GM18909 (cell line): ENCODE measurements at regions not wholly inside any gene's neighbourhood (a gene's known extent, or its start where the extent isn't known, plus 50 kb on each side); places are given as distances from the start of the nearest gene placed in this dataset.

Source experiments
- ATAC-seq: cut with Tn5 transposase; IDR thresholded peaks from one replicate; pipeline ENCODE4 v1.9.1; 2021; ENCODE audit warnings: mild to moderate bottlenecking; ENCODE audit not compliant: unreplicated experiment, poor library complexity

DNA sequence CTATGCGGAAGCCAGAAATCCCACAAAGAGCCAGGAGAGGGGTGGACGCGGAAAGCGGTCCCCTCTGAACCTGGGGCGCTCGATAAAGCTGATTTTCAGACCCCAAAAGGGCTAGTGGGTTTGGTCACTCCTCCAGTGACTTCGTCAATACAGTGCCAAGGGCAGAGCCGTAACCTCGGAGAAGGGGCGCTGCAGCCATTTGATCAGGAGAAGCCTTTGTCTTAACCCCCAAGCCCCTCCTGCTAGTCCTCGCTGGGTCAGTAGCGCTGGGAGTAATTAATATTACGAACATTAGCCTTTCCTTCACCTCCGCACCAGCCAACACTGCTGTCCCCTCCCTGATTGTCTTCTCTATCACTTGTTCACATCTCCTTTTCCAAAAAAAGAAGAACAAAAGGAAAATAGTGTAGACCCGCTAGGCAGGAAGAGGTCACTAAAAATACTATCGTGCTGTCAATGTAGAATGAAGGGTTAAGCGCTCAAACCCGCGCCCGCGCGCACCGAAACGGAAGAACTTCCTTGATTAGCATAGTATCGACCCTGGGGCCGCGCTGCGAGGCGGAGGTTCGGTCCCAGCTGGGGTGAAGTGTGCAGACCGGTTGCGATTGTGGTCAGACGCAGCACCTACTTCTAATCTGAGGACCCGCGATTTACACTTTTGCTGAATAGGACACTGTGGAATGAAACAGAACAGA is 63.2 kb upstream of the MAPRE2 start:
- ATAC-seq, result peak; percentile 44

DNA sequence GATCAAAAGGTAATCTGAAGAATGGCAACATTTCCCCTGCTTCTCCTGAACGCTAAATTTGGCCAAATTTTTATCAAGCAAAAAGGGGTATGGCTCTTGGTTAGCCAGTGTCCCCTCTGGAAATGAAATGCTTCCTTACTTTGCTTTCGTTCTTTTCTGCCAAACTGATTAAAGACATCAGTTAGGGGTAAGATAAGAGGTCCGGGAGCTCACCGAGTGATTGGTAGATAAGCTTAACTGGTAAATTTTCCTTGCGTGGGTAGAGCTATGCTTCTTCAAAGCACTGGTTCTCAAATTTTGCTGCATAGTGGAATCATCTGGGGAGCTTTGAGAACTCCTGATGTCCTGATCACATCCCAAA is 62.7 kb upstream of the MAPRE2 start:
- ATAC-seq, result no peak

DNA sequence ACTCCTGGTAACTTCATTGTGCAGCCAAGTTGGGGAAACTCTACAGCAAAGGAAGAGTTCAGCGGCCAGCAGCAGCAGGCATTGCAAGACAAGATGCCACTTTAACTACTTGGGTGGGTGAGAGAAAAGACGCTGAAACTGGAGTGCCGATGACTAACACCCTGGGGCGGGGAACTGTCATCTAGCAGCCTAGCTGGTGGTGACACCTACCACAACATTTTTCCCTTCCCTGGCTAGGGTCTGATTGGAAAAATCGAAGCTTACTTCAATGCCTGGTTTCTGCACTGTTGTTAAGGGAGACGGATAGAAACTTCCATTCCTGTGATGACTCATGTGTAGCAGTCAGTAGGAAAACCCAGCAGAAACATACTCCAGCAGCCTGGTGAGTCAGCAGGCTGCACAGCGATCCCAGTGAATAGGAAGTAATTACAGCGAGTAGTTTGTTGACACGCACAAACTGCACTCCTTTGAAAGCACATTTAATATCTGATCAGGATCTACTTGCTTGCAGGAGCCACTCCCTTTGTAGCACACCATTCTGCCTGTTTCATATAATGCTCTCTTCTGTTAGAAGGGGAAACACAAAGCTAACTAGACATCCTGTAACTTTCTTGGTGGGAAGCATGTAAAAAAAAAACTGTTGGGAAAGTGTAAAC is 62.1 kb upstream of the MAPRE2 start:
- ATAC-seq, result peak; percentile 39

DNA sequence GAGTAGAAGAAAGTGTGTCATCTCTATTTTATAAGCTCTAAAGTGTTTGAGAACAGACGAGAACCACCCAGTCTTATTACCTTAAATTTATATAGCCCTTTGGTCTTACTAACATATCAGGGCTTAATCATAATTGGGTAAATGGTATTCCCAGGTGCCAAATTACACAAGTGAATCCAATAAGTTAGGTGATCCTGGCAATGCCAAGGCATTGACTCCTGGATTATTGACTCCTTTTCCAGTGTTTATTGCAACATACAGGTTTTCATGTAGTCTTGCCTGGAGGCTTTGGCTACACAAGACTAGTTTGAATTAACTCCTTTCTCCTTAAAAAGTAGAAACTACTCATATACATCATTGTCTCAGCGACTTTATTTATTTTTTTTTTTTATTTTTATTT is 59.7 kb upstream of the MAPRE2 start:
- ATAC-seq, result no peak

DNA sequence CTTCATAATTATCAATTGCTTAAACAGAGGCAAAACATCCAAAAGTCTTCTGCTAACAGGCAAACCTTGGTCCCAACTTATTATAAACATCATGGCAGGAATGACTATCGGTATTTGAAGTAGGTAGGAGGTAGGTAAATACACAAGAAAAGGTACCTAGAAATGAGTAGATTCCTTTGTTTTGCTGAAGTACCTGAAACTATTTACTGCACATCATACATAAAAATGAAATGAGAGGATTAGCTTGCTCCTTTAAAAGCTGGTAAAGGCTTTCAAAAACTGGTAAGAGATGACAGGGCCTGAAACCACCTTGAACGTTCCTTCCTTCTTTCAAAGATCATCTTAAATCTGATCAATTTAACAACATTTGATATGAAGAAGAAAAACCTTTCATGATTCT is 55.2 kb upstream of the MAPRE2 start:
- ATAC-seq, result no peak

DNA sequence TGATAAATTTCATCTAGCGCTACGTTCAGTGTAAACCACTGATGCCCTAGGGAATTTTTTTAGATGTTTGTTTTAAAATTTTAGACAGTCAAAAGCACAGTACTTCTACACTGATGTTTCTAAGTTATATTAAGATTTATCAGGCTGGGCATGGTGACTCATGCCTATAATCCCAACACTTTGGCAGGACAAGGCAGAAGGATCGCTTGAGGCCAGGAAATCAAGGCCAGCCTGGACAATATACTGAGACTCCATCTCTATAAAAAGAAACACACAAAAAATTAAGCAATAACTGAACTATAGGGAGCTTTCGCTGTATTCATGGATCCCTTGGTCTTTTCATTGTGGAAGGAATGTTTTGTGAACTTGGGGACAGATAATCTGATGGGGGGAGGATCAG is 50.6 kb upstream of the MAPRE2 start:
- no peak for ATAC-seq

DNA sequence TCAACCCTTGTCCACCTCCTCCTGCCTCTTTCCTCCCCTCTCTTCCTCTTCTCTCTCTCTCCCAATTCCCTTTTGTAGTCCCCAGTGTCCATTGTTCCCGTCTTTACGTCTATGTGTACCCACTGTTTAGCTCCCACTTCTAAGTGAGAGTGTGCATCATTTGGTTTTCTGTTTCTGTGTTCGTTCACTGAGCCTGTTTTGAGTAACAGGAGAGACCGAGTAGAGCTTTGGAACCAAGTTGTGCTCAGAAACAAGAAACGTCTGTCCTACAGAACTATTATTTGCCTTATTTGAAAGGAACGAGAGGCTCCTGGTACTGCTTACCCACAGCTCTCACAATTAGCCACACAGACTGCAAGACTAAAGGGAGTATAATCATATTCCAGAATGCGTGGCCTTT is 50.1 kb upstream of the MAPRE2 start:
- no peak for ATAC-seq
